Chondrocyte (in vitro differentiated cells): ENCODE measurements at regions not wholly inside any gene's neighbourhood (a gene's known extent, or its start where the extent isn't known, plus 50 kb on each side); places are given as distances from the start of the nearest gene placed in this dataset.
"Not testable (repeated sequence)": the region's sequence is repeated elsewhere in the genome, so short reads cannot be mapped to it uniquely, and the experiment has no call there.

Experiments used
- DNase-seq: peaks from one replicate; pipeline ENCODE4 v3.0.0; 2021; ENCODE audit warnings: mixed read lengths, low spot score
- H3K27ac Mint-ChIP-seq: one replicate; pipeline ENCODE4 v1.8.0; 2021; ENCODE audit warnings: mild to moderate bottlenecking, moderate library complexity, mixed read lengths; ENCODE audit not compliant: unreplicated experiment
- H3K27me3 Mint-ChIP-seq: 2 replicates; pipeline ENCODE4 v1.8.0; 2021; ENCODE audit warnings: low read depth, mixed read lengths
- H3K36me3 Mint-ChIP-seq: 2 replicates; pipeline ENCODE4 v1.8.0; 2021; ENCODE audit warnings: low read depth, mixed read lengths
- H3K4me1 Mint-ChIP-seq: 2 replicates; pipeline ENCODE4 v1.8.0; 2021; ENCODE audit warnings: low read depth, mild to moderate bottlenecking, mixed read lengths
- H3K4me3 Mint-ChIP-seq: one replicate; pipeline ENCODE4 v1.8.0; 2021; ENCODE audit warnings: mild to moderate bottlenecking, moderate library complexity, mixed read lengths; ENCODE audit not compliant: unreplicated experiment
- H3K9me3 Mint-ChIP-seq: 2 replicates; pipeline ENCODE4 v1.8.0; 2021; ENCODE audit warnings: low read depth, mixed read lengths
- TF ChIP-seq, protein P1 (sequence below): fragments of 200-600 bp; sonication (generic); IDR thresholded peaks from 2 replicates; pipeline ENCODE4 v1.5.0; 2021; ENCODE audit warnings: antibody characterized with exemption, mild to moderate bottlenecking, moderate library complexity

DNA sequence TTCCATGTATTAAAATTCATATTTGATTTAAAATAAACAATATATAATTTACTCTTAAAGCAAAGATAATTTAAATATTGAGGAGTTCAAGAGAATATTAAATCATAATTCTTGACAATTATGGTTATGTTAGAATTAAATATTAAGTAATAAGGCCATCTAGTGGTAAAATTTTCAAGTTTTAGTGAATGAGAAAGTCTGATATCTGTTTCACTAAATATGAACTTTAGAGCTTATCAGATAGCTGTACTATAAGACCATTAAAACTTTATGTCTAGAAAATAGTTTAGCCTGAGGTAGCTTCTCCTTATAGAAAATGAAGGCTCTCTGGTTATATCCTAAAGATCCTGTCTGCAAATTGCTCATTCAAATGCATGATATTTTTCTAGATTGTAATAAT is 152.1 kb upstream of the PRSS12 start:
- H3K27me3 Mint-ChIP-seq, H3K4me3 Mint-ChIP-seq, H3K36me3 Mint-ChIP-seq, DNase-seq, H3K27ac Mint-ChIP-seq, H3K9me3 Mint-ChIP-seq, H3K4me1 Mint-ChIP-seq: not testable (repeated sequence)
- TF ChIP-seq, protein P1, sequence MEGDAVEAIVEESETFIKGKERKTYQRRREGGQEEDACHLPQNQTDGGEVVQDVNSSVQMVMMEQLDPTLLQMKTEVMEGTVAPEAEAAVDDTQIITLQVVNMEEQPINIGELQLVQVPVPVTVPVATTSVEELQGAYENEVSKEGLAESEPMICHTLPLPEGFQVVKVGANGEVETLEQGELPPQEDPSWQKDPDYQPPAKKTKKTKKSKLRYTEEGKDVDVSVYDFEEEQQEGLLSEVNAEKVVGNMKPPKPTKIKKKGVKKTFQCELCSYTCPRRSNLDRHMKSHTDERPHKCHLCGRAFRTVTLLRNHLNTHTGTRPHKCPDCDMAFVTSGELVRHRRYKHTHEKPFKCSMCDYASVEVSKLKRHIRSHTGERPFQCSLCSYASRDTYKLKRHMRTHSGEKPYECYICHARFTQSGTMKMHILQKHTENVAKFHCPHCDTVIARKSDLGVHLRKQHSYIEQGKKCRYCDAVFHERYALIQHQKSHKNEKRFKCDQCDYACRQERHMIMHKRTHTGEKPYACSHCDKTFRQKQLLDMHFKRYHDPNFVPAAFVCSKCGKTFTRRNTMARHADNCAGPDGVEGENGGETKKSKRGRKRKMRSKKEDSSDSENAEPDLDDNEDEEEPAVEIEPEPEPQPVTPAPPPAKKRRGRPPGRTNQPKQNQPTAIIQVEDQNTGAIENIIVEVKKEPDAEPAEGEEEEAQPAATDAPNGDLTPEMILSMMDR: peak; percentile 78

- H3K9me3 Mint-ChIP-seq, H3K36me3 Mint-ChIP-seq, H3K27ac Mint-ChIP-seq, H3K4me3 Mint-ChIP-seq, H3K27me3 Mint-ChIP-seq, DNase-seq, H3K4me1 Mint-ChIP-seq: not testable (repeated sequence)
These were observed 152.7 kb upstream of the PRSS12 start for GRCh38 chr4:118505491-118505890.

GRCh38 chr4:118512870-118513269 is 160.1 kb upstream of the PRSS12 start:
- H3K36me3 Mint-ChIP-seq, H3K27me3 Mint-ChIP-seq, H3K4me1 Mint-ChIP-seq, H3K27ac Mint-ChIP-seq, H3K4me3 Mint-ChIP-seq, H3K9me3 Mint-ChIP-seq, DNase-seq: not testable (repeated sequence)

DNA sequence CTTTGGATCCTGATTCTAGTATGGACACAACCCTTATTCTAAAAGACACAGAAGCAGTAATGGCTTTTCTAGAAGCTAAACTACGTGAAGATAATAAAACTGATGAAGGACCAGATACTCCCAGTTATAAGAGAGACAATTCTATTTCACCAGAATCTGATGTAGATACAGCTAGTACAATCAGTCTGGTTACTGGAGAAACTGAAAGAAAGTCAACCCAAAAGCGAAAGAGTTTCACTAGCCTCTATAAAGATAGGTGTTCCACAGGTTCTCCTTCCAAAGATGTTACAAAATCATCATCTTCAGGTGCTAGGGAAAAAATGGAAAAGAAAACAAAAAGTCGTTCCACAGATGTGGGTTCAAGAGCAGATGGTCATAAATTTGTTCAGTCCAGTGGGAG is 161.5 kb upstream of the PRSS12 start:
- not testable (repeated sequence) for H3K9me3 Mint-ChIP-seq, H3K27me3 Mint-ChIP-seq, H3K4me3 Mint-ChIP-seq, H3K27ac Mint-ChIP-seq, H3K4me1 Mint-ChIP-seq, H3K36me3 Mint-ChIP-seq, DNase-seq

DNA sequence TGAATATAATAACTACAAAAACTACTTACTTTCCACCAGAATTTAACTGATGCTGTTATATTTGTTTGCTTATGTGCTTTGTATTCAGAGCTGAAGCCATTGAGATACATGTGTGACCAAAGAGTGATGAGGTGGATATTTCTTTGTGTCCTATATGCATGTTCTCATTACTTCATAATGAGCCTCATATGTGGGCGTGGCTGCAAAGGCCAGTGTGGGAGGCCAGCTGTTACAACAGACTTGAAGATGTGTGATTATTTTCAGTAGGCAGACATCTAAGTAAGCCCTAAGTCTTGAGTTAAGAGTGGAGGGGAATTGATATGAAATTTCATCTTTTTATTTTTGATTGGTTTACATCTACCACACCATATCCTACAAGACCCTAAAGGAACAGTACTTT is 163.3 kb upstream of the PRSS12 start:
- H3K27ac Mint-ChIP-seq, H3K27me3 Mint-ChIP-seq, DNase-seq, H3K36me3 Mint-ChIP-seq, H3K4me3 Mint-ChIP-seq, H3K4me1 Mint-ChIP-seq, H3K9me3 Mint-ChIP-seq: not testable (repeated sequence)

GRCh38 chr4:118530107-118530506 is 155.1 kb upstream of the METTL14 start:
- H3K36me3 Mint-ChIP-seq, H3K27ac Mint-ChIP-seq, H3K4me1 Mint-ChIP-seq, H3K9me3 Mint-ChIP-seq, DNase-seq, H3K27me3 Mint-ChIP-seq, H3K4me3 Mint-ChIP-seq: not testable (repeated sequence)

DNA sequence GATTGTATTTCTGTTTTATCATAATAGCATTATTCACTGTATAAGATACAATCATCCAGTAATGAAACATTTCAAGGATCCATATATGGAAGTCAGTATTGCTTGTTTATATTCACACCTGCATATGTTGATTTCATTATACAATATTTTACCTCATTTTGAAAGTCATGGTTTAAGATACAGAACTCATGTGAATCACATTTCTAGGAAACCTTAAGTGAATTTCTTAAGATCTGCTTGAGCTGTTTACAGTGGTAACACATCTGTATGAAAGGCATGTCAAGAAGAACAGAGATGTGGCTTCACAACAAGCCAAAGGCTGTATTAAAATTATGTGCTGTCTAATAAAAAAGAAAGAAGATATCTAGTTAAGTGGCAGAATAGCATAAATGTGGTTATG is 153.2 kb upstream of the METTL14 start:
- DNase-seq, H3K27me3 Mint-ChIP-seq, H3K4me1 Mint-ChIP-seq, H3K4me3 Mint-ChIP-seq, H3K36me3 Mint-ChIP-seq, H3K27ac Mint-ChIP-seq, H3K9me3 Mint-ChIP-seq: not testable (repeated sequence)

DNA sequence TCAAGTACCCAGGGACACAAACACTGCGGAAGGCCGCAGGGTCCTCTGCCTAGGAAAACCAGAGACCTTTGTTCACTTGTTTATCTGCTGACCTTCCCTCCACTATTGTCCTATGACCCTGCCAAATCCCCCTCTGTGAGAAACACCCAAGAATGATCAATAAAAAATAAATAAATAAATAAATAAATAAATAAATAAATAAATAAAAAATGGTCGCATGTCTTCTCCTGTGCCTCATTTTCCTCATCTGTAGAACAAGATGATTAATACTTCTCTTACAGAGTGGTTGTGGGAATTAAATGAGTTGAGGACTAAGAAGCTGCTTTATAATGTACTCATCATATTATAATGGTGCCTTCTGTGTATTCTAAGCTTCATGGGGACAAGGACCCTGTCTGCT is 149.4 kb upstream of the METTL14 start:
- not testable (repeated sequence) for H3K4me1 Mint-ChIP-seq, H3K27ac Mint-ChIP-seq, DNase-seq, H3K4me3 Mint-ChIP-seq, H3K27me3 Mint-ChIP-seq, H3K9me3 Mint-ChIP-seq, H3K36me3 Mint-ChIP-seq

DNA sequence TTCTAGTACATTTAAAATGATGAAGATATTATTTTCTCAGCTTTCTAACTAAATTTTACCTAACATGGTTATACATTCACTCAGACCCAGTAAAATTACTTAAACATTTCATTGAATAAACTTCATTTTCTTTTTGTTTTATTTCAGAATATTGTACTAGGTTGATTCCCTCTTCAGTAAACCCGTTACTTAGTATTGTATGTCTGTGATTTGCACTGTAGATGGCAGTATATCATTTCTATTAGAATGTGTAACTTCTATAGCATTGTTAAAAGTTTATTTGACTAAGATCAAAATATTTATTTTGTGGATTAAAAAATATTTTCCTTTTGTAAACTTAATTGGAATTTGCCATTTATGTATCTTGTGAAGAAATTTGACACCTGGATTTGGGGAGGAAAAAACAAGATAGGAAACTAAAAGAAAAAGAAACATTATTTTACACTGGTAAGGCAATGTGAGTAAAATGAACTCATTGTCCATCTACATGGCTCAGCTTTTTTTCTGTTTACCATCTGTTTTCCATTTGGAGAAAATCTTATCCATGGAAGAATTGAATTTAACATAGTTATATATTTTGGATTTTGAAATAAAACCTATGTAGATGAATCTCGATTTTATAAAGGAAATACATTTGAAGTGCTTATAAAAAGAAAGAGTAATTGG is 145.6 kb upstream of the METTL14 start:
- not testable (repeated sequence) for DNase-seq, H3K9me3 Mint-ChIP-seq, H3K27me3 Mint-ChIP-seq, H3K4me3 Mint-ChIP-seq, H3K36me3 Mint-ChIP-seq, H3K4me1 Mint-ChIP-seq, H3K27ac Mint-ChIP-seq
- TF ChIP-seq, protein P1: peak; percentile 85

DNA sequence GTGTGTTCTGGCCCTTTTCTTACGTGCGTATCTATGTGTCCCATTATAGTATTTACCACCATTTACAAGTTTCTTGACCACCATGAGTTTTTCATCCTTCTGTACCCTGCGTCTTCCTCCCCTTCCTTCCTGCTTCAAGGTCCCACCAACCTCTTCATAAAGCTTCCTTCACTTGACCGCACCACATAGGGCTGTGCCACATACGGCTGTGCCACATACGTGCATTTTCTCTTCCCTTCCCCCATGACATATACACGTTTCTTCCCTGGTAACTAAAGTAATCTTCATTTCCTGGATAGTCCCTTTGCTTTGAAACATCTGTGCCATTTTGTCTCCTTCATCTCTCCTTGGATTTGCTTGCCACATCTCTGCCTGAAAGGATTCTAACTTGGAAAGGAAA is 128.6 kb upstream of the METTL14 start:
- not testable (repeated sequence) for H3K4me3 Mint-ChIP-seq, H3K27ac Mint-ChIP-seq, H3K9me3 Mint-ChIP-seq, H3K27me3 Mint-ChIP-seq, DNase-seq, H3K36me3 Mint-ChIP-seq
- peaks cover 13% of the 10 kb centered on the region for H3K4me1 Mint-ChIP-seq
